WTC11 (cell line): ENCODE measurements at regions not wholly inside any gene's neighbourhood (a gene's known extent, or its start where the extent isn't known, plus 50 kb on each side); places are given as distances from the start of the nearest gene placed in this dataset.

ENCODE experiments used
- ATAC-seq: fragments of 200-7000 bp; cut with Tn5 transposase; 2 replicates; pipeline ENCODE4 v1.10.0; 2021; ENCODE audit warnings: mild to moderate bottlenecking, moderate library complexity
- CTCF ChIA-PET: fragments of 300-600 bp; sonication (Branson Sonifier 250); formaldehyde crosslinking; loops from one replicate; lab custom pipeline; 2021; ENCODE audit warnings: antibody characterized with exemption; lab: Charles Lee
- POLR2A ChIA-PET: fragments of 350-600 bp; sonication (Branson Sonifier 250); formaldehyde crosslinking; loops from one replicate; lab custom pipeline; 2021; ENCODE audit warnings: antibody characterized with exemption; lab: Charles Lee
- DNase-seq: peaks from one replicate; pipeline ENCODE4 v3.0.0; 2021; ENCODE audit warnings: low spot score
- H3K27ac Mint-ChIP-seq: 2 replicates; pipeline ENCODE4 v1.8.0; 2021; ENCODE audit warnings: mixed read lengths
- H3K27me3 Mint-ChIP-seq: 2 replicates; pipeline ENCODE4 v1.8.0; 2021; ENCODE audit warnings: low read depth, mild to moderate bottlenecking, moderate library complexity, mixed read lengths
- H3K36me3 Mint-ChIP-seq: 2 replicates; pipeline ENCODE4 v1.8.0; 2021; ENCODE audit warnings: mixed read lengths
- H3K4me1 Mint-ChIP-seq: 2 replicates; pipeline ENCODE4 v1.8.0; 2022; ENCODE audit warnings: mixed read lengths
- H3K4me3 Mint-ChIP-seq: 2 replicates; pipeline ENCODE4 v1.8.0; 2021; ENCODE audit warnings: mild to moderate bottlenecking, moderate library complexity, mixed read lengths
- H3K9me3 Mint-ChIP-seq: 2 replicates; pipeline ENCODE4 v1.8.0; 2021; ENCODE audit warnings: mixed read lengths
- AFF4 ChIP-seq: sonication (generic); formaldehyde crosslinking; IDR thresholded peaks from 2 replicates; pipeline ENCODE4 v1.8.1; 2023; ENCODE audit warnings: mild to moderate bottlenecking, missing genetic modification reagents, borderline replicate concordance
- ATF2 ChIP-seq: sonication (generic); formaldehyde crosslinking; IDR thresholded peaks from 2 replicates; pipeline ENCODE4 v1.8.1; 2022; ENCODE audit warnings: low read depth, missing genetic modification reagents, borderline replicate concordance
- CBFB ChIP-seq: sonication (generic); formaldehyde crosslinking; IDR thresholded peaks from 2 replicates; pipeline ENCODE4 v1.8.1; 2022; ENCODE audit warnings: mild to moderate bottlenecking, low read depth, missing genetic modification reagents
- JAZF1 ChIP-seq: fragments of 250-450 bp; sonication (Bioruptor Pico); IDR thresholded peaks from 2 replicates; pipeline ENCODE4 v1.9.0; 2021; ENCODE audit warnings: moderate library complexity, mild to moderate bottlenecking, inconsistent platforms
- JUN ChIP-seq: sonication (generic); formaldehyde crosslinking; IDR thresholded peaks from 2 replicates; pipeline ENCODE4 v1.8.0; 2023; ENCODE audit warnings: mild to moderate bottlenecking, missing genetic modification reagents
- MXD4 ChIP-seq: fragments of 250-450 bp; sonication (Bioruptor Pico); IDR thresholded peaks from 2 replicates; pipeline ENCODE4 v1.8.0; 2021; ENCODE audit warnings: mild to moderate bottlenecking, moderate library complexity, borderline replicate concordance
- NFE2L1 ChIP-seq: sonication (generic); formaldehyde crosslinking; IDR thresholded peaks from 2 replicates; pipeline ENCODE4 v1.8.1; 2023; ENCODE audit warnings: missing genetic modification reagents
- NFYB ChIP-seq: sonication (generic); formaldehyde crosslinking; conservative IDR thresholded peaks from 2 replicates; pipeline ENCODE4 v1.8.0; 2022; ENCODE audit warnings: low read depth, missing genetic modification reagents
- NR1H2 ChIP-seq: sonication (generic); formaldehyde crosslinking; IDR thresholded peaks from 2 replicates; pipeline ENCODE4 v1.9.0; 2021; ENCODE audit warnings: mild to moderate bottlenecking, moderate library complexity, missing genetic modification reagents
- RELA ChIP-seq: sonication (generic); formaldehyde crosslinking; IDR thresholded peaks from 2 replicates; pipeline ENCODE4 v1.8.1; 2022; ENCODE audit warnings: missing genetic modification reagents, mild to moderate bottlenecking, borderline replicate concordance
- STAT6 ChIP-seq: sonication (generic); formaldehyde crosslinking; conservative IDR thresholded peaks from 2 replicates; pipeline ENCODE4 v1.8.1; 2023; ENCODE audit warnings: mild to moderate bottlenecking, low read depth, missing genetic modification reagents, moderate library complexity
- ZNF263 ChIP-seq: sonication (generic); formaldehyde crosslinking; IDR thresholded peaks from 2 replicates; pipeline ENCODE4 v1.8.1; 2022; ENCODE audit warnings: low read depth, mild to moderate bottlenecking, moderate library complexity, missing genetic modification reagents
- ZNF532 ChIP-seq: fragments of 250-450 bp; sonication (Bioruptor Pico); IDR thresholded peaks from 2 replicates; pipeline ENCODE4 v1.9.0; 2021; ENCODE audit warnings: mild to moderate bottlenecking, borderline replicate concordance
- TF ChIP-seq, protein P1 (sequence below): sonication (generic); formaldehyde crosslinking; IDR thresholded peaks from 2 replicates; pipeline ENCODE4 v1.8.1; 2022; ENCODE audit warnings: low read depth, mild to moderate bottlenecking, moderate library complexity, missing genetic modification reagents, borderline replicate concordance

DNA sequence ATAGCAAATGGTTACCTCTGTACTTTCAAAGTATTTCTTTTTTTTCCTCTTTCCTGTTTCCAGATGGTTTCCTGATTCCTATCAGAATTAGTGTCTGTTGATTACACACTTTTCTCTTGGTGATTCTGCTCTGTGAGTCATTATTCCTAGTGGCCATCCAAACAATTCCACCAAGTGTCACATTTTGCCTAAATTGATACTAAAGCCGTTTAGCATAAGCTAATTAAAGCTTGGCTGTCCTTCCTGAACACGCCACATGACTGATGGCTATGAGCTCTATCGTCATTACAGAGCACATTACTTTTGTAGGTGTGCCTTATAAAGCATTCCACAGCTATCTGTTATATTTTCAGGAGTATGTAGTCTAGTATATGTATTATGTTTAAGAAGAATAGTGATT lies 671.2 kb downstream of the CDH8 start:
- H3K27me3 Mint-ChIP-seq: no peaks in the 10 kb centered on the region
- POLR2A ChIA-PET: no interaction called here
- TF ChIP-seq JUN (no peak), AFF4 (CRISPR knock-in tag) (no peak), RELA (CRISPR knock-in tag) (no peak), ATF2 (CRISPR knock-in tag) (no peak), CBFB (no peak), NFE2L1 (CRISPR knock-in tag) (no peak), MXD4 (CRISPR knock-in tag) (no peak), NFYB (no peak), ZNF532 (no peak), JAZF1 (CRISPR knock-in tag) (no peak), STAT6 (no peak), ZNF263 (CRISPR knock-in tag) (no peak), NR1H2 (CRISPR knock-in tag) (no peak)
- TF ChIP-seq, protein P1, sequence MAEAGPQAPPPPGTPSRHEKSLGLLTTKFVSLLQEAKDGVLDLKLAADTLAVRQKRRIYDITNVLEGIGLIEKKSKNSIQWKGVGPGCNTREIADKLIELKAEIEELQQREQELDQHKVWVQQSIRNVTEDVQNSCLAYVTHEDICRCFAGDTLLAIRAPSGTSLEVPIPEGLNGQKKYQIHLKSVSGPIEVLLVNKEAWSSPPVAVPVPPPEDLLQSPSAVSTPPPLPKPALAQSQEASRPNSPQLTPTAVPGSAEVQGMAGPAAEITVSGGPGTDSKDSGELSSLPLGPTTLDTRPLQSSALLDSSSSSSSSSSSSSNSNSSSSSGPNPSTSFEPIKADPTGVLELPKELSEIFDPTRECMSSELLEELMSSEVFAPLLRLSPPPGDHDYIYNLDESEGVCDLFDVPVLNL: no peak
- H3K9me3 Mint-ChIP-seq: no peaks in the 10 kb centered on the region
- DNase-seq (no peak), ATAC-seq (no peak)
- H3K4me1 Mint-ChIP-seq: peaks cover 5% of the 10 kb centered on the region
- no peak overlapping the region for H3K4me3 Mint-ChIP-seq
- no peak overlapping the region for H3K27ac Mint-ChIP-seq
- no peaks in the 10 kb centered on the region for H3K36me3 Mint-ChIP-seq
- CTCF ChIA-PET: no interaction called here
